ENCODE measurements at regions not wholly inside any gene's neighbourhood (a gene's known extent, or its start where the extent isn't known, plus 50 kb on each side); places are given as distances from the start of the nearest gene placed in this dataset.

- H3K4me2 ChIP-seq (ENCODE audit: low read length): no peak overlapping the region
These were observed 78.6 kb upstream of the IFNG-AS1 start for GRCh38 chr12:67910360-67911274.

GRCh38 chr12:67911275-67911600, 78.0 kb upstream of the IFNG-AS1 start:
- H3K27ac ChIP-seq (ENCODE audit: low read depth, low read length, poor library complexity, severe bottlenecking): no peak overlapping the region
- no peaks in the 10 kb centered on the region for H3K79me2 ChIP-seq (ENCODE audit: insufficient read depth, low read length)
- H3K9me3 ChIP-seq (ENCODE audit: low read length): no peaks in the 10 kb centered on the region
- H3K4me1 ChIP-seq (ENCODE audit: insufficient read depth, low read length, severe bottlenecking): no peaks in the 10 kb centered on the region
- no peak overlapping the region for H3K9ac ChIP-seq (ENCODE audit: low read length)
- H3K36me3 ChIP-seq (ENCODE audit: insufficient read depth, low read length): no peaks in the 10 kb centered on the region
- H3K27me3 ChIP-seq (ENCODE audit: insufficient read depth, low read length): no peaks in the 10 kb centered on the region
- no peak overlapping the region for H3K4me2 ChIP-seq (ENCODE audit: low read length)
- no peaks in the 10 kb centered on the region for H3K9me2 ChIP-seq (ENCODE audit: low read depth, low read length)
- no peak for TF ChIP-seq EZH2 (IDR thresholded peaks at IDR 0.05; ENCODE audit: borderline replicate concordance, low read length)
- TF ChIP-seq CTCF (IDR thresholded peaks at IDR 0.05; ENCODE audit: low read length): no peak
- no peak overlapping the region for H3K4me3 ChIP-seq (ENCODE audit: low read depth, low read length, poor library complexity, severe bottlenecking)
- no peak overlapping the region for H2AFZ ChIP-seq (ENCODE audit: low read length)
- H4K20me1 ChIP-seq (ENCODE audit: insufficient read depth, low read length): no peaks in the 10 kb centered on the region
- no peaks in the 10 kb centered on the region for H3F3A ChIP-seq (ENCODE audit: insufficient read depth, low read length)

More at GRCh38 chr12:67910360-67911274, 78.6 kb upstream of the IFNG-AS1 start:
- no peaks in the 10 kb centered on the region for H3K79me2 ChIP-seq (ENCODE audit: insufficient read depth, low read length)
- H3K27ac ChIP-seq (ENCODE audit: low read depth, low read length, poor library complexity, severe bottlenecking): no peak overlapping the region
- no peaks in the 10 kb centered on the region for H3K9me3 ChIP-seq (ENCODE audit: low read length)
- H3K27me3 ChIP-seq (ENCODE audit: insufficient read depth, low read length): no peaks in the 10 kb centered on the region
- TF ChIP-seq CTCF (IDR thresholded peaks at IDR 0.05; ENCODE audit: low read length) (no peak), EZH2 (IDR thresholded peaks at IDR 0.05; ENCODE audit: borderline replicate concordance, low read length) (no peak)
- no peaks in the 10 kb centered on the region for H3K4me1 ChIP-seq (ENCODE audit: insufficient read depth, low read length, severe bottlenecking)
- no peaks in the 10 kb centered on the region for H4K20me1 ChIP-seq (ENCODE audit: insufficient read depth, low read length)
- H3K36me3 ChIP-seq (ENCODE audit: insufficient read depth, low read length): no peaks in the 10 kb centered on the region
- H3K4me3 ChIP-seq (ENCODE audit: low read depth, low read length, poor library complexity, severe bottlenecking): no peak overlapping the region
- no peak overlapping the region for H2AFZ ChIP-seq (ENCODE audit: low read length)
- no peaks in the 10 kb centered on the region for H3K9me2 ChIP-seq (ENCODE audit: low read depth, low read length)
- H3F3A ChIP-seq (ENCODE audit: insufficient read depth, low read length): no peaks in the 10 kb centered on the region
- no peak overlapping the region for H3K9ac ChIP-seq (ENCODE audit: low read length)

GRCh38 chr12:67911789-67912188, 77.5 kb upstream of the IFNG-AS1 start:
- Histone ChIP-seq H3K27ac (ENCODE audit: low read depth, low read length, poor library complexity, severe bottlenecking) (no peak overlapping the region), H3K4me1 (ENCODE audit: insufficient read depth, low read length, severe bottlenecking) (no peaks in the 10 kb centered on the region), H3K79me2 (ENCODE audit: insufficient read depth, low read length) (no peaks in the 10 kb centered on the region), H4K20me1 (ENCODE audit: insufficient read depth, low read length) (no peaks in the 10 kb centered on the region), H3K36me3 (ENCODE audit: insufficient read depth, low read length) (no peaks in the 10 kb centered on the region), H3K9ac (ENCODE audit: low read length) (no peak overlapping the region), H3K4me2 (ENCODE audit: low read length) (no peak overlapping the region), H3K9me3 (ENCODE audit: low read length) (no peaks in the 10 kb centered on the region), H3K9me2 (ENCODE audit: low read depth, low read length) (no peaks in the 10 kb centered on the region), H3K4me3 (ENCODE audit: low read depth, low read length, poor library complexity, severe bottlenecking) (no peak overlapping the region), H3K27me3 (ENCODE audit: insufficient read depth, low read length) (no peaks in the 10 kb centered on the region), H2AFZ (ENCODE audit: low read length) (no peak overlapping the region), H3F3A (ENCODE audit: insufficient read depth, low read length) (no peaks in the 10 kb centered on the region)
- no peak for TF ChIP-seq CTCF (IDR thresholded peaks at IDR 0.05; ENCODE audit: low read length)
- TF ChIP-seq EZH2 (IDR thresholded peaks at IDR 0.05; ENCODE audit: borderline replicate concordance, low read length): no peak

All from OCI-LY1 (cell line).